ENCODE measurements at regions not wholly inside any gene's neighbourhood (a gene's known extent, or its start where the extent isn't known, plus 50 kb on each side); places are given as distances from the start of the nearest gene placed in this dataset.

DNA sequence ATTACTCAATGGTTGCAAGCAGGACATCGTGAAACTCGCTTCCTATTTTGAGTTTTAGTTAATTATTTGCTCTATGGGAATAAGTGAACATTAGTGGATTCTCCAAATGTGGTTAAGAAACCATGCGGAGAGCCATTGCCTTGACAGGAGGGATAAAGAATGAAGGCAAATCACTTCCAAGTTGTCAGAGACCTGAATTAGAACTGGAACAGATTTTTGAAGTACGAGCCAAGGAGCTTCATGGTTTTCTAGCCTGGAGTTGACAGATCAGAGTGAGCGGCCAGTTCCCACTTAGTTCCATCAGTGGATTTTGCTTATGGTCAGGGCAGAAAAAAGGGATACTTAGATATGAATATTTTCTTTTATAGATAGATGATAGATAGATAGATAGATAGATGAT lies 171.4 kb upstream of the CDH10 start:
- no peak overlapping the region for H3K4me3 ChIP-seq (ENCODE audit: low read depth in 2 of 2, low read length in 1 of 2)
- no peaks in the 10 kb centered on the region for H3F3A ChIP-seq (replicated peaks; ENCODE audit: insufficient read depth)
- TF ChIP-seq ELF1 (IDR thresholded peaks at IDR 0.05), result no peak
- no peak for TF ChIP-seq JUND (IDR thresholded peaks at IDR 0.05)
- no peak for TF ChIP-seq NRF1 (IDR thresholded peaks at IDR 0.05; ENCODE audit: low read depth, low read length)
- no peak for TF ChIP-seq EP300 (IDR thresholded peaks at IDR 0.05; ENCODE audit: borderline replicate concordance in 1 of 2, low read depth in 1 of 2, low read length in 1 of 2)
- TF ChIP-seq RAD21 (IDR thresholded peaks at IDR 0.05; ENCODE audit: low read length), result no peak
- H3K4me1 ChIP-seq (ENCODE audit: control insufficient read depth in 1 of 2, insufficient read depth in 2 of 2, low read depth in 1 of 2, low read length in 1 of 2), result no peaks in the 10 kb centered on the region
- H3K9me3 ChIP-seq, result no peaks in the 10 kb centered on the region
- H3K9ac ChIP-seq, result no peak overlapping the region
- H3K9me2 ChIP-seq, result no peaks in the 10 kb centered on the region
- ChIA-PET POLR2A (no interaction called here), CTCF (no interaction called here)
- no peak overlapping the region for H3K27ac ChIP-seq (ENCODE audit: low read depth in 2 of 2, low read length in 1 of 2)
- no peaks in the 10 kb centered on the region; the same call in 1 of the 2 replicates for H3K27me3 ChIP-seq (ENCODE audit: insufficient read depth)
- no peak overlapping the region for H3K4me2 ChIP-seq
- no peaks in the 10 kb centered on the region for H3K79me2 ChIP-seq (ENCODE audit: insufficient read depth)
- H4K20me1 ChIP-seq (ENCODE audit: insufficient read depth), result no peaks in the 10 kb centered on the region
- DNase-seq, result no peak
- H2AFZ ChIP-seq (ENCODE audit: low read depth), result no peak overlapping the region
- 6% methylated on average over 5 of the region's 5 CpGs for WGBS (ENCODE audit: low lambda C conversion rate)
- no peaks in the 10 kb centered on the region for H3K36me3 ChIP-seq (replicated peaks in 1 of 2; ENCODE audit: control insufficient read depth in 1 of 2, insufficient read depth in 2 of 2, low read length in 1 of 2)

DNA sequence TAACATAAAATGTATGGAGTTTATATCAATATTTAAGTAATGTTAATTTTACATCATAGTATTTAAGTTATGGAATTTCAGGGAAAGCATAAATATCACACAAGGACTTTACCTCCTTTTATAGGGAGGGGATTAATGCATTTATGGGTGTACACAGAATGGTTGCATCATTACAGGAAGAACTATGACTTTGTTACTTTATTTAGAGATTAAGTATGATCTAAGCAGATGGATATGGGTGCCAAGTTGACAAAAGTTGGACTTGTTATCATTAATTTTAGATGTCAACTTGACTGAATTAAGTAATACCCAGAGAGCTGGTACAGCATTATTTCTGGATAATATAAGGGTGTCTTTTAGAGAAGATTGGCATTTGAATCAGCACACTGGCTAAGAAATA lies 160.5 kb upstream of the CDH10 start:
- POLR2A ChIA-PET, result no interaction called here
- Histone ChIP-seq H2AFZ (ENCODE audit: low read depth) (no peak overlapping the region), H3K9me3 (no peaks in the 10 kb centered on the region), H3K9me2 (no peaks in the 10 kb centered on the region), H3K27me3 (ENCODE audit: insufficient read depth) (no peaks in the 10 kb centered on the region), H3K4me2 (no peak overlapping the region), H3F3A (replicated peaks; ENCODE audit: insufficient read depth) (peaks cover 6% of the 10 kb centered on the region), H3K4me1 (ENCODE audit: control insufficient read depth in 1 of 2, insufficient read depth in 2 of 2, low read depth in 1 of 2, low read length in 1 of 2) (no peaks in the 10 kb centered on the region), H3K4me3 (ENCODE audit: low read depth in 2 of 2, low read length in 1 of 2) (no peak overlapping the region), H3K27ac (ENCODE audit: low read depth in 2 of 2, low read length in 1 of 2) (no peak overlapping the region), H3K36me3 (replicated peaks in 1 of 2; ENCODE audit: control insufficient read depth in 1 of 2, insufficient read depth in 2 of 2, low read length in 1 of 2) (no peaks in the 10 kb centered on the region), H4K20me1 (ENCODE audit: insufficient read depth) (no peaks in the 10 kb centered on the region), H3K9ac (no peak overlapping the region), H3K79me2 (ENCODE audit: insufficient read depth) (no peaks in the 10 kb centered on the region)
- no peak for DNase-seq
- CTCF ChIA-PET, result no interaction called here
- no peak for TF ChIP-seq MXI1 (IDR thresholded peaks at IDR 0.05; ENCODE audit: low read depth, low read length)
- TF ChIP-seq, protein P1, sequence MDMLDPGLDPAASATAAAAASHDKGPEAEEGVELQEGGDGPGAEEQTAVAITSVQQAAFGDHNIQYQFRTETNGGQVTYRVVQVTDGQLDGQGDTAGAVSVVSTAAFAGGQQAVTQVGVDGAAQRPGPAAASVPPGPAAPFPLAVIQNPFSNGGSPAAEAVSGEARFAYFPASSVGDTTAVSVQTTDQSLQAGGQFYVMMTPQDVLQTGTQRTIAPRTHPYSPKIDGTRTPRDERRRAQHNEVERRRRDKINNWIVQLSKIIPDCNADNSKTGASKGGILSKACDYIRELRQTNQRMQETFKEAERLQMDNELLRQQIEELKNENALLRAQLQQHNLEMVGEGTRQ (IDR thresholded peaks at IDR 0.05; ENCODE audit: borderline replicate concordance, low read depth, low read length), result no peak
- TF ChIP-seq, protein P2, sequence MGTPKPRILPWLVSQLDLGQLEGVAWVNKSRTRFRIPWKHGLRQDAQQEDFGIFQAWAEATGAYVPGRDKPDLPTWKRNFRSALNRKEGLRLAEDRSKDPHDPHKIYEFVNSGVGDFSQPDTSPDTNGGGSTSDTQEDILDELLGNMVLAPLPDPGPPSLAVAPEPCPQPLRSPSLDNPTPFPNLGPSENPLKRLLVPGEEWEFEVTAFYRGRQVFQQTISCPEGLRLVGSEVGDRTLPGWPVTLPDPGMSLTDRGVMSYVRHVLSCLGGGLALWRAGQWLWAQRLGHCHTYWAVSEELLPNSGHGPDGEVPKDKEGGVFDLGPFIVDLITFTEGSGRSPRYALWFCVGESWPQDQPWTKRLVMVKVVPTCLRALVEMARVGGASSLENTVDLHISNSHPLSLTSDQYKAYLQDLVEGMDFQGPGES (IDR thresholded peaks at IDR 0.05; ENCODE audit: low read depth, low read length), result no peak

DNA sequence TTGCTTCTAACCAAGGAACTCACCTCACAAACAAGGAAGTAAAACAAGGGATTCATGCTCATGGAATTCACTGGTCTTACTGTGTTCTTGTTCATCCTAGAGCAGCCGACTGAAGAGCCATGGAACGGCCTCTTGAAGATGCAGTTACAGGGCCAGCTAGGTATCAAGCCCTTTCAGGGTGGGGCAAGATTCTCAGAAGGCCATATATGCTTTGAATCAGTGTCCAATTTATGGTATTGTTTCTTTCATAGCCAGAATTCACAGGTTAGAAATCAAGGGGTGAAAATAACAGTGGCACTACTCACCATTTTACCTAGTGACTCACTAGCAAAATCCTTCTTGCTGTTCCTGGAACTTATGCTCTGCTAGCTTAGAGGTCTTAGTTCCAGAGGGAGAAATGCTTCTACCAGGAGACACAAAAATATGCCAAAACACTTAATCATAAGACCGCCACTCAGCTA lies 159.5 kb upstream of the CDH10 start:
- H4K20me1 ChIP-seq (ENCODE audit: insufficient read depth), result no peaks in the 10 kb centered on the region
- H3K9me3 ChIP-seq, result no peaks in the 10 kb centered on the region
- WGBS (ENCODE audit: low lambda C conversion rate), result 13% methylated on average over 3 of the region's 3 CpGs
- H3F3A ChIP-seq (replicated peaks; ENCODE audit: insufficient read depth), result peaks cover 6% of the 10 kb centered on the region
- no peaks in the 10 kb centered on the region for H3K79me2 ChIP-seq (ENCODE audit: insufficient read depth)
- H3K4me1 ChIP-seq (ENCODE audit: control insufficient read depth in 1 of 2, insufficient read depth in 2 of 2, low read depth in 1 of 2, low read length in 1 of 2), result no peaks in the 10 kb centered on the region
- H3K9ac ChIP-seq, result no peak overlapping the region
- DNase-seq, result no peak
- POLR2A ChIA-PET, result no interaction called here
- CTCF ChIA-PET, result no interaction called here
- H3K27me3 ChIP-seq (ENCODE audit: insufficient read depth), result no peaks in the 10 kb centered on the region
- TF ChIP-seq ELF1 (IDR thresholded peaks at IDR 0.05) (0 out of 2 replicates have a peak, but pooled peaks have one; percentile 35), SMC3 (IDR thresholded peaks at IDR 0.05; ENCODE audit: low read depth, low read length) (no peak), FOSL2 (IDR thresholded peaks at IDR 0.05; ENCODE audit: borderline replicate concordance, low read depth) (peak; percentile 9; the same call in 1 of the 2 replicates), RXRA (IDR thresholded peaks at IDR 0.05; ENCODE audit: borderline replicate concordance, low read depth) (no peak)
- H2AFZ ChIP-seq (ENCODE audit: low read depth), result peak overlapping the region; percentile 71; the same call in 1 of the 2 replicates
- H3K36me3 ChIP-seq (replicated peaks in 1 of 2; ENCODE audit: control insufficient read depth in 1 of 2, insufficient read depth in 2 of 2, low read length in 1 of 2), result no peaks in the 10 kb centered on the region
- H3K4me2 ChIP-seq, result peak overlapping the region; percentile 9; the same call in 1 of the 2 replicates
- H3K4me3 ChIP-seq (ENCODE audit: low read depth in 2 of 2, low read length in 1 of 2), result no peak overlapping the region
- no peaks in the 10 kb centered on the region for H3K9me2 ChIP-seq
- peak overlapping the region in 1 of 2 experiments; percentile 27; a peak in 2 of 4 replicates for H3K27ac ChIP-seq (ENCODE audit: low read depth in 2 of 2, low read length in 1 of 2)

All from SK-N-SH (cell line).